Activated CD4-positive, alpha-beta memory T cell treated with anti-CD3 and anti-CD28 coated beads for 36 hours (primary cell): ENCODE measurements at regions not wholly inside any gene's neighbourhood (a gene's known extent, or its start where the extent isn't known, plus 50 kb on each side); places are given as distances from the start of the nearest gene placed in this dataset.
A peak's percentile ranks its signal among the peaks of the same experiment; 100 is the strongest.

Source experiments
- CTCF ChIA-PET: fragments of 350-600 bp; sonication (Branson Sonifier 250); formaldehyde crosslinking; loops from one replicate; lab custom pipeline; 2021; ENCODE audit warnings: antibody characterized with exemption, inconsistent platforms; lab: Charles Lee
- POLR2A ChIA-PET: fragments of 350-600 bp; sonication (Branson Sonifier 250); formaldehyde crosslinking; loops from one replicate; lab custom pipeline; 2021; ENCODE audit warnings: antibody characterized with exemption; lab: Charles Lee
- DNase-seq: peaks from one replicate; pipeline ENCODE4 v3.0.0-alpha.2; 2020
- H3K27ac Mint-ChIP-seq: one replicate; pipeline ENCODE4 v1.8.0; 2021; ENCODE audit warnings: mixed read lengths
- H3K27me3 Mint-ChIP-seq: one replicate; pipeline ENCODE4 v1.8.0; 2021; ENCODE audit warnings: mixed read lengths
- H3K36me3 Mint-ChIP-seq: one replicate; pipeline ENCODE4 v1.8.0; 2021; ENCODE audit warnings: mixed read lengths
- H3K4me1 Mint-ChIP-seq: one replicate; pipeline ENCODE4 v1.8.0; 2021; ENCODE audit warnings: low read depth, mixed read lengths
- H3K4me3 Mint-ChIP-seq: one replicate; pipeline ENCODE4 v1.8.0; 2021; ENCODE audit warnings: mild to moderate bottlenecking, mixed read lengths
- H3K9me3 Mint-ChIP-seq: one replicate; pipeline ENCODE4 v1.8.0; 2021; ENCODE audit warnings: mixed read lengths
- intact Hi-C: fragments of 100-400 bp; cut with micrococcal nuclease; formaldehyde crosslinking; loops from one replicate; pipeline ENCODE4 v1.15.1; 2023

GRCh38 chrX:13474164-13474516 is 95.3 kb upstream of the EGFL6 start:
- peak overlapping the region; percentile 62 for H3K4me3 Mint-ChIP-seq
- ChIA-PET CTCF (interaction anchor here (1.0 to 1.6 kb wide), 3 partner anchors 14 to 527 kb away, joined by 5 to 9 read pairs (median 5); no protein-coding TSS in a partner anchor), POLR2A (no interaction called here)
- peaks cover 24% of the 10 kb centered on the region for H3K4me1 Mint-ChIP-seq
- H3K27ac Mint-ChIP-seq, result peak overlapping the region; percentile 53
- H3K27me3 Mint-ChIP-seq, result no peaks in the 10 kb centered on the region
- no peak for DNase-seq
- intact Hi-C loops, result loop anchor here (5.0 to 10.0 kb wide), 3 partner anchors 59 to 382 kb away; no protein-coding TSS in a partner anchor
- H3K9me3 Mint-ChIP-seq, result no peaks in the 10 kb centered on the region
- H3K36me3 Mint-ChIP-seq, result no peaks in the 10 kb centered on the region

- peak overlapping the region; percentile 62 for H3K4me3 Mint-ChIP-seq
- H3K9me3 Mint-ChIP-seq, result no peaks in the 10 kb centered on the region
- peak overlapping the region; percentile 53 for H3K27ac Mint-ChIP-seq
- CTCF ChIA-PET, result interaction anchor here (1.0 to 1.6 kb wide), 4 partner anchors 9 to 527 kb away, joined by 3 to 5 read pairs (median 5); no protein-coding TSS in a partner anchor
- peaks cover 24% of the 10 kb centered on the region for H3K4me1 Mint-ChIP-seq
- no peak for DNase-seq
- intact Hi-C loops, result loop anchor here (5.0 to 10.0 kb wide), 3 partner anchors 59 to 381 kb away; no protein-coding TSS in a partner anchor
- H3K36me3 Mint-ChIP-seq, result no peaks in the 10 kb centered on the region
- no peaks in the 10 kb centered on the region for H3K27me3 Mint-ChIP-seq
- POLR2A ChIA-PET, result no interaction called here
These were observed 95.8 kb upstream of the EGFL6 start for GRCh38 chrX:13473442-13474163.

- intact Hi-C loops, result loop anchor here (5.0 to 10.0 kb wide), 3 partner anchors 58 to 381 kb away; no protein-coding TSS in a partner anchor
- DNase-seq, result no peak
- no peak overlapping the region for H3K27ac Mint-ChIP-seq
- H3K4me1 Mint-ChIP-seq, result peaks cover 24% of the 10 kb centered on the region
- CTCF ChIA-PET, result interaction anchor here (1.0 to 1.6 kb wide), 4 partner anchors 10 to 526 kb away, joined by 3 to 5 read pairs (median 5); no protein-coding TSS in a partner anchor
- no peaks in the 10 kb centered on the region for H3K36me3 Mint-ChIP-seq
- no peaks in the 10 kb centered on the region for H3K9me3 Mint-ChIP-seq
- no peak overlapping the region for H3K4me3 Mint-ChIP-seq
- POLR2A ChIA-PET, result no interaction called here
- H3K27me3 Mint-ChIP-seq, result no peaks in the 10 kb centered on the region
These were observed 96.4 kb upstream of the EGFL6 start for GRCh38 chrX:13472975-13473374.

DNA sequence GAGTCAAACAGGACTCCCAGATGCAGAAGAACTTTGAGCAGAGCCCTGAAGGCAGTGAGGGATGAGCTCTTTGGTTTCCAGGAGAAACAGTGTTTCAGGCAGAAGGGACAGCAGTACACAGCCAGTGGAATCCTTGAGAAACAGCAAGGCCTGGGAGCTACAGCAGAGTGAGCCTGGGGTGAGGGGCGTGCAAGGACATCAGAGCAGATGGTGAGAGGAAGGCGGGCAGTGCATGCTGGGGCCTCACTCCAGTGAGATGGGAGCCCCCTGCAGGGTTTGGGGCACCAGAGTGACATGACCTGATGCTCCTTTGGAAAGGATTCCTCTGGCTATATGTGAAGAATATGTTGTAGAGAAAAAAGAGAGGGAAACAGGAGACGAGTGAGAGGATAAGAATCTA is 98.1 kb upstream of the EGFL6 start:
- no peaks in the 10 kb centered on the region for H3K36me3 Mint-ChIP-seq
- no peaks in the 10 kb centered on the region for H3K9me3 Mint-ChIP-seq
- DNase-seq, result no peak
- H3K4me3 Mint-ChIP-seq, result no peak overlapping the region
- intact Hi-C loops, result loop anchor here (5.0 to 10.0 kb wide), 3 partner anchors 56 to 379 kb away; no protein-coding TSS in a partner anchor
- no peak overlapping the region for H3K27ac Mint-ChIP-seq
- ChIA-PET CTCF (no interaction called here), POLR2A (no interaction called here)
- peaks cover 24% of the 10 kb centered on the region for H3K4me1 Mint-ChIP-seq
- no peaks in the 10 kb centered on the region for H3K27me3 Mint-ChIP-seq

DNA sequence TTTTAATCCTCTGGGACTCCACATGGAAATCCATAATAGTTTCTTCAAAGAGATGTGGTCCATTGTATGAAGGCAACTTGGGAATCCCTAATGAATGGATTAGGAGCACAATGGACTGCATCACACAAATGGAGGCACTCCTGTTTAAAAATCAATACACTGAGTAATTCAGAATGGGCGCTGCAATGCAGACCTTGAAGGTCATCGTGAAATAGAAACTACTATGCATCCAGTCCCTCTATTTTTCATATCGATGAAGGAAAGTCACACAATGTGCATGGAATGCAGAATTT is 98.8 kb upstream of the EGFL6 start:
- Mint-ChIP-seq H3K9me3 (no peaks in the 10 kb centered on the region), H3K4me1 (peaks cover 24% of the 10 kb centered on the region), H3K4me3 (no peak overlapping the region), H3K27ac (no peak overlapping the region), H3K36me3 (no peaks in the 10 kb centered on the region), H3K27me3 (no peaks in the 10 kb centered on the region)
- DNase-seq, result no peak
- CTCF ChIA-PET, result no interaction called here
- POLR2A ChIA-PET, result no interaction called here
- intact Hi-C loops, result loop anchor here (5.0 to 10.0 kb wide), 3 partner anchors 56 to 378 kb away; no protein-coding TSS in a partner anchor

DNA sequence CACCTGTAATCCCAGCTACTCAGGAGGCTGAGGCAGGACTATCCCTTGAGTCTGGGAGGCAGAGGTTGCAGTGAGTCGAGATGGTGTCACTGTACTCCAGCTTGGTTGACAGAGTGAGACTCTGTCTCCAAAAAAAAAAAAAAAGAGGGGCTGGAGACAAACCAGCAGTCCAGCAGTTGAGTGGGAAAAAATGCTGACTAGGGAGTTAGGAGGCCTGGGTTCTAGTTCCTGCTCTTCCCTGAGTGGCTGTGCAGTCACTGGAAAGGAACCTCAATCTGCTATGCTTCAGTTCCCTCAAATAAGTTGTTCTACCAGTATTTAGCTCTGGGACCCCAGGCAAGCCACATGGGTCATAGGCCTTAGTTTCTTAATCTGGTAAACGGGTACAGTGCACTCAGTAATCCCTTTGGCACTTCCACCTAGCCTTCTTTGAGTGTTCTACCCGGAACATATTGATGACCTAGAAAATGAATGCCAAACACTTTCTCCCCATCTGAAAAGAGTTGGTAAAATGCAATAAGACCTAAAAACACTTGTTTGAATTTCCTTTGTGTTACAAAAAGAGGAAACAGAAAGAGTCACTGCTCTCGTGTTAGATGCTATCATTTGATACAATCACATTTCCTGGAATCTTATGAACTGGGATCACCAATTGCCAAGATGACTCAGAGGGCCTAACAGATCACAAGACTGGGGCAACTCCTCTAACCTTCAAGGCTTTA is 99.3 kb upstream of the EGFL6 start:
- Mint-ChIP-seq H3K27ac (no peak overlapping the region), H3K4me3 (no peak overlapping the region), H3K9me3 (no peaks in the 10 kb centered on the region), H3K27me3 (no peaks in the 10 kb centered on the region), H3K36me3 (no peaks in the 10 kb centered on the region), H3K4me1 (peaks cover 24% of the 10 kb centered on the region)
- DNase-seq, result no peak
- CTCF ChIA-PET, result interaction anchor here (0.6 kb wide), 1 partner anchor 1773 kb away, joined by 3 read pairs; no protein-coding TSS in a partner anchor
- POLR2A ChIA-PET, result no interaction called here
- intact Hi-C loops, result loop anchor here (5.0 to 10.0 kb wide), 3 partner anchors 55 to 378 kb away; no protein-coding TSS in a partner anchor

DNA sequence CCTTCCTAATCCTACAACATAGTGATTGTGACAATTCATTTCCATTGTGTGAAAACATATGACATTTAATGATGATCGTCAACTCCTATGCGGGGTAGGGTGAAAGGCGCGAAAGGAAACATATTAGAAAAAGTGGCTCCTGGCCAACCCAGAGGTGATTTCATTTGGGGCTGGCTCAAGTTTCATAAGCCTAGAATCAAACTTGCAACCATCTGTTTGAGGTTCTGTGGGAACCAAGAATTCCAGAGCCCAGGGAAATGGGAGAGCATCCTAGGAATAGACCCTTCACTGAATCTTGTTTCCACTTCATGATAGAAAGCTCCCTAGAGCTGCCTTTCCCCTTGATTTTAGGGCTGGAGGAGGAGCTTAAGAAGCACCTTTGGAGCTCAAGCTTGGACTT is 101.3 kb upstream of the EGFL6 start:
- no peak for DNase-seq
- Mint-ChIP-seq H3K27me3 (no peaks in the 10 kb centered on the region), H3K36me3 (no peaks in the 10 kb centered on the region), H3K9me3 (peaks cover under 1% of the 10 kb centered on the region), H3K4me1 (peaks cover 12% of the 10 kb centered on the region), H3K27ac (no peak overlapping the region), H3K4me3 (no peak overlapping the region)
- ChIA-PET CTCF (no interaction called here), POLR2A (no interaction called here)
- intact Hi-C loops, result no loop called here

GRCh38 chrX:13467243-13467642 is 102.2 kb upstream of the EGFL6 start:
- H3K36me3 Mint-ChIP-seq, result no peaks in the 10 kb centered on the region
- intact Hi-C loops, result no loop called here
- H3K9me3 Mint-ChIP-seq, result peaks cover 5% of the 10 kb centered on the region
- DNase-seq, result no peak
- ChIA-PET CTCF (no interaction called here), POLR2A (no interaction called here)
- no peaks in the 10 kb centered on the region for H3K27me3 Mint-ChIP-seq
- no peak overlapping the region for H3K27ac Mint-ChIP-seq
- no peak overlapping the region for H3K4me3 Mint-ChIP-seq
- H3K4me1 Mint-ChIP-seq, result peaks cover 9% of the 10 kb centered on the region

GRCh38 chrX:13464599-13465275 is 104.7 kb upstream of the EGFL6 start:
- no peaks in the 10 kb centered on the region for H3K4me1 Mint-ChIP-seq
- H3K4me3 Mint-ChIP-seq, result no peak overlapping the region
- DNase-seq, result no peak
- H3K36me3 Mint-ChIP-seq, result no peaks in the 10 kb centered on the region
- no peaks in the 10 kb centered on the region for H3K27me3 Mint-ChIP-seq
- CTCF ChIA-PET, result no interaction called here
- intact Hi-C loops, result no loop called here
- no peak overlapping the region for H3K27ac Mint-ChIP-seq
- POLR2A ChIA-PET, result no interaction called here
- peaks cover 5% of the 10 kb centered on the region for H3K9me3 Mint-ChIP-seq

DNA sequence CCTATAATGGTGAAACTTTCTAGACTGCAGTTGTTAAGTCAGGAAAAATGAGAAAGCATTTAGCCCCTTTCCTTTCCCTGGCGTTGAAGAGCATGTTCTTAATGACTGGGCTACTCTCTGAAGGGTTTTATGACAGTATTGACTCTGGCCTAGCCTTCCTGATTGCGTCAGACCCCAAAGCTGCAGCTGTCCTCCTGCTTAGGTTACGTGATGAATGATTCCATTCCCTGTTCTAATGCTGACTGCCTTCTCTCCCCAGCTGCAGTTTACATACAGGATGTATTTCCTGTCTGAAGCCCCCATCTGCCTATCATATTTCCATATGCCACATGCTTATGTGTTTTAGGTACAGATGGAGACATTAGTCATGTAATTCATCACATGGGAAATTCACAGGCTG is 105.8 kb upstream of the EGFL6 start:
- H3K36me3 Mint-ChIP-seq, result no peaks in the 10 kb centered on the region

DNA sequence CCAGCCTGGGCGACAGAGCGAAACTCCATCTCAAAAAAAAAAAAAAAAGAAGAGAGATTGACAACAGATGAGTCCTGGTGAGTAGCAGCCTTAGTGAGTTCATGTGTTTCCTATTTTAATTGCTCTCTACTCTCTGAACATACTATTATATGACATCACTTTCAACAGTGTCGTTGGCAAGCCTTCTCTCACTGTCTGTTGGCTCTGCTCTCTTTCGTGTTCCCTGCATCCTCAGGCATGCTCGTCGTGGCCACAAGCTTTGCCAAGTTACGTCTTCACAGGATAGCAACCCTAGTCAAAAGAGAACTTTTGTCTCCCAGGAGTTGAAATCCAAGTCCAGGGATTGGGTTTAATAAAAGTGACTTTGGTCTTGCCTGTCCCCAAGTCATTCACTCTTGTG is 117.1 kb upstream of the EGFL6 start:
- intact Hi-C loops, result no loop called here
- ChIA-PET CTCF (no interaction called here), POLR2A (no interaction called here)
- H3K27ac Mint-ChIP-seq, result no peak overlapping the region
- DNase-seq, result no peak
- no peaks in the 10 kb centered on the region for H3K9me3 Mint-ChIP-seq
- H3K4me1 Mint-ChIP-seq, result no peaks in the 10 kb centered on the region
- H3K4me3 Mint-ChIP-seq, result no peak overlapping the region
- H3K36me3 Mint-ChIP-seq, result no peaks in the 10 kb centered on the region
- no peaks in the 10 kb centered on the region for H3K27me3 Mint-ChIP-seq

More for the DNA sequence above, 105.8 kb upstream of the EGFL6 start:
- Mint-ChIP-seq H3K4me1 (no peaks in the 10 kb centered on the region), H3K27me3 (no peaks in the 10 kb centered on the region), H3K27ac (no peak overlapping the region), H3K4me3 (no peak overlapping the region), H3K9me3 (peaks cover 5% of the 10 kb centered on the region)
- POLR2A ChIA-PET, result no interaction called here
- intact Hi-C loops, result no loop called here
- CTCF ChIA-PET, result interaction anchor here (0.6 to 0.8 kb wide), 2 partner anchors 90 to 517 kb away, joined by 3 to 4 read pairs; no protein-coding TSS in a partner anchor
- DNase-seq, result no peak

DNA sequence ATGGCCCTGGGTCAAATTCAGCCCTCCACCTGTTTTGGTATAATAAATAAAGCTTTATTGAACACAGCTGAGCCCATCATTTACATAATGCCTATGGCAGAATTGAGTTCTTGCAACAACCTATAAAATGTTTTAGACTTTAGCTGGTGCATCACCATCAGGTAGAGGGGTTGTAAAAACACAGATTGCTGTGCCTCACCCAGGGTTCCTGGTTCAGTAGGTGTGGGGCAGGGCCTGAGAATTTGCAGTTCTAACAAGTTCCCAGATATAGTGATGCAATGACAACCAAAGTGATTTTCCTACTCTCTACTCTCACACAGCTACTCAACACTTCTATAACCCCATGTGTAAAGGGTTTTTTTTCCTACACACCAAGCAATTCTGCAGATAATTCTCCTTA is 120.0 kb upstream of the EGFL6 start:
- CTCF ChIA-PET, result no interaction called here
- intact Hi-C loops, result no loop called here

More for the DNA sequence above, 120.0 kb upstream of the EGFL6 start:
- H3K36me3 Mint-ChIP-seq, result no peaks in the 10 kb centered on the region
- POLR2A ChIA-PET, result no interaction called here
- DNase-seq, result no peak
- no peaks in the 10 kb centered on the region for H3K9me3 Mint-ChIP-seq
- H3K4me1 Mint-ChIP-seq, result no peaks in the 10 kb centered on the region
- H3K27me3 Mint-ChIP-seq, result no peaks in the 10 kb centered on the region
- no peak overlapping the region for H3K4me3 Mint-ChIP-seq
- H3K27ac Mint-ChIP-seq, result no peak overlapping the region
